VCaP (cell line): ENCODE measurements at regions not wholly inside any gene's neighbourhood (a gene's known extent, or its start where the extent isn't known, plus 50 kb on each side); places are given as distances from the start of the nearest gene placed in this dataset.

Experiments used
- H3K27ac ChIP-seq: fragments of 450-650 bp; 2 replicates; pipeline ENCODE4 v1.5.1; 2017
- TF ChIP-seq, protein P1 (sequence below): fragments of 450-650 bp; conservative IDR thresholded peaks from 2 replicates; pipeline ENCODE4 v1.5.1; 2017; ENCODE audit warnings: mild to moderate bottlenecking, moderate library complexity

DNA sequence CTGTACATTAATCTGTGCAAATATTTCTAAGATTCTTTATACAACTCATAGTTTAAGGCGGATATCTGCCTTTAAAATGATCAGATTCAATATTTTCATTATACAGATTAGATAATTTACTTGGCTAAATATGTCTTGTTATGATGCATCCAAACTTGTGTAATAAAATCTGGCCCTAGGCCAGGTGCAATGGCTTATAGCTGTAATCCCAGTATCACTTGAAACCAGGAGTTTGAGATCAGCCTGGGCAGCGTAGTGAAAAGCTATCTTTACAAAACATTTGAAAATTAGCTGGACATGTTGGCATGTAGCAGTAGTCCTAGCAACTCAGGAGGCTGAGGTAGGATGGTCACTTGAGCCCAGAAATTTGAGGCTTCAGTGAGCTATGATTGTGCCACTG lies 2002.2 kb upstream of the ACO1 start:
- TF ChIP-seq, protein P1, sequence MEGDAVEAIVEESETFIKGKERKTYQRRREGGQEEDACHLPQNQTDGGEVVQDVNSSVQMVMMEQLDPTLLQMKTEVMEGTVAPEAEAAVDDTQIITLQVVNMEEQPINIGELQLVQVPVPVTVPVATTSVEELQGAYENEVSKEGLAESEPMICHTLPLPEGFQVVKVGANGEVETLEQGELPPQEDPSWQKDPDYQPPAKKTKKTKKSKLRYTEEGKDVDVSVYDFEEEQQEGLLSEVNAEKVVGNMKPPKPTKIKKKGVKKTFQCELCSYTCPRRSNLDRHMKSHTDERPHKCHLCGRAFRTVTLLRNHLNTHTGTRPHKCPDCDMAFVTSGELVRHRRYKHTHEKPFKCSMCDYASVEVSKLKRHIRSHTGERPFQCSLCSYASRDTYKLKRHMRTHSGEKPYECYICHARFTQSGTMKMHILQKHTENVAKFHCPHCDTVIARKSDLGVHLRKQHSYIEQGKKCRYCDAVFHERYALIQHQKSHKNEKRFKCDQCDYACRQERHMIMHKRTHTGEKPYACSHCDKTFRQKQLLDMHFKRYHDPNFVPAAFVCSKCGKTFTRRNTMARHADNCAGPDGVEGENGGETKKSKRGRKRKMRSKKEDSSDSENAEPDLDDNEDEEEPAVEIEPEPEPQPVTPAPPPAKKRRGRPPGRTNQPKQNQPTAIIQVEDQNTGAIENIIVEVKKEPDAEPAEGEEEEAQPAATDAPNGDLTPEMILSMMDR = no peak
- H3K27ac ChIP-seq = no peak overlapping the region

DNA sequence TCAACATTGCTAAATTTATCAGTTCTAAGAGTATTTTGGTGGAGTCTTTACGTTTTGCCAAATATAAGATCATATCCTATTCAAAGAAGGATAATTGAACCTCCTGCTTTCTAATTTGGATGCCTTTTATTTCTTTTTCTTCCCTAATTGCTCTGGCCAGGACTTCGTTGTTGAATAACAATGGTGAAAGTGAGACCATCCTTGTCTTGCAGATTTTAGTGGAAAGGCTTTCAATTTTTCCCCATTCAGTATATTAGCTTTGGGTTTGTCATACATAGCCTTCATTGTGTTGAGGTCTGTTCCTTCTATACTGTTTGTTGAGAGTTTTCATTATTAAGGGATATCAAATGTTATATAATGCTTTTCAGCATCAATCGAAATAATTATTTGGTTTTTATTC lies 1974.2 kb upstream of the ACO1 start:
- TF ChIP-seq, protein P1 = no peak
- no peak overlapping the region for H3K27ac ChIP-seq

DNA sequence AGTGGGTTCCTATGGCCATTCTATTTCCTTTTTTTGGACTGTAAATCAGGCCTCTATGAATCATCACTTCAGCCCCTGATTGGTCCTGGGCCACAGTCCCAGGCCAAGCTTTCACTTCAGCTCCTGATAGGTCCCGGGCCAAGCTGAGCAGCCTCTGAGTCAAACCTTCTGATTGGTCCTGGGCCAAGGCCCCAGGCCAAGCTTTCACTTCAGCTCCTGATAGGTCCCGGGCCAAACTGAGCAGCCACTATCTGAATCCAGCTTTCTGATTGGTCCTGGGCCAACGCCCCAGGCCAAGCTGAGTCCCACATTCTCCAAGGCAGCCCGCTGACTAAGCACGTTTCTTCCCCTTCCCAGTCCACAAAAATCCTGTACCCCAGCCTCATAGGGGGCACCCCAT lies 1972.9 kb upstream of the ACO1 start:
- H3K27ac ChIP-seq = no peak overlapping the region
- TF ChIP-seq, protein P1 = no peak

DNA sequence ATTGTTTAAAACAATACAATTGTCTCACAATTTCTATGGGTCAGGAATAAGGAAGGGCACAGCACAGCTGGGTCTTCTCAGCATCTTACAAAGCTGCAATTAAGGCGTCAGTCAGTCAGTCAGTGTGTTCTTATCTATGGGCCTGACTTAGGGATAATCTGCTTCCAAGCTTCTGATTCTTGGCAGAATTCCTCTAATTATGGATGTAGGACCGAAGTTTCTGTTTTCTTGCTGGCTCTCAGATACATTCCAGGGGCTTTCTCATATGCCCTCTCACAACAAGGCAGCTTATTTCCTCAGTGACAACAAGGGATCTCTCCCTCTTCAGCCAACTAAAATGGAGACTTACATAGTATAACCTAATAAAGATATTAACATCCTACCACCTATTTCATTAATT lies 1925.3 kb upstream of the ACO1 start:
- no peak overlapping the region for H3K27ac ChIP-seq
- TF ChIP-seq, protein P1 = no peak

DNA sequence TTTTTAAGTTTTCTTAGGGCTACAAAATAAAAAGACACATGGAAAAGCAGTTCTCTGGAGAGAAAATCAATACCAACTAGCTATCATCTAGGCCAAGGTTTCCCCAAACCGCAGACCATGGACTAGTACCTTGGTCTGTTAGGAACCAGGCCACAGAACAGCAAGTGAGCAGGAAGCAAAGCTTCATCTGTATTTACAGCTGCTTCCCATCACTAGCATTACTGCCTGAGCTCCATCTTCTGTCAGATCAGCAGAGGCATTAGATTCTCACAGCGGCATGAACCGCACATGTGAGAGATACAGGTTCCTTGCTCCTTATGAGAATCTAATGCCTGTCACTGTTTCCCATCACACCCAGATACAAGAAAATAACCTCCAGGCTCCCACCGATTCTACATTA lies 1907.6 kb upstream of the ACO1 start:
- no peak overlapping the region for H3K27ac ChIP-seq
- TF ChIP-seq, protein P1 = no peak

DNA sequence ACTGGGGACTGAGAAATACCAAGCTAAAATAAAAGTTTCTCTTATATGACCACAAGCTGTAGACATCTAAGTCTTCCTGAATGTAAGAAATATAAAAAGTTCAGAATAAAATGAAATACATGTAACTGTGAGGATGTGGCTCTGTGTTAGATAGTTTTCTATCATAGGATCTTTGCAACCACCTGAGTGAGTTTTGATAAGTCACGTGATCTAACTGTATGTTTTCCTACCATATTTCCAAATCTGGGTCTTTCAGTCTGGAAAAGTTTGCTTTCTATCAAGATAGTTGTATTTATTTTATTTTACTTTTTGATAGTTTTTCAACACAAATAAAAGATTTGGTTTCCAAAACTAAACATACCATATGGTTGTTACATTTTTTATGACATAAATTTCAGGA lies 1905.8 kb upstream of the ACO1 start:
- TF ChIP-seq, protein P1 = no peak
- H3K27ac ChIP-seq = no peak overlapping the region

DNA sequence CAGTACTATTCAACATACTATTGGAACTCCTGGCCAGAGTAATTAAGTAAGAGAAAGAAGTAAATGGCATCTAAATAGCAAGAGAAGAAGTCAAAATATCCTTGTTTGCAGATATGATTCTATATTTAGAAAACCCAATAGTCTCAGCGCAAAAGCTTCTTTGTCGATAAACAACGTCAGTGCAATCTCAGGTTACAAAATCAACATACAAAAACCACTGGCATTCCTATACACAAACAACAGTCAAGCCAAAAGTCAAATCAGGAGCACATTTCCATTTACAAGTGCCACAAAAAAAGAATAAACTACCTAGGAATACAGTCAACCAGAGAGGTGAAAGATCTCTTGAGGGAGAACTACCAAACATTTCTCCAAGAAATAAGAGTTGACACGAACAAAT lies 1901.9 kb upstream of the ACO1 start:
- H3K27ac ChIP-seq = no peak overlapping the region
- TF ChIP-seq, protein P1 = no peak

DNA sequence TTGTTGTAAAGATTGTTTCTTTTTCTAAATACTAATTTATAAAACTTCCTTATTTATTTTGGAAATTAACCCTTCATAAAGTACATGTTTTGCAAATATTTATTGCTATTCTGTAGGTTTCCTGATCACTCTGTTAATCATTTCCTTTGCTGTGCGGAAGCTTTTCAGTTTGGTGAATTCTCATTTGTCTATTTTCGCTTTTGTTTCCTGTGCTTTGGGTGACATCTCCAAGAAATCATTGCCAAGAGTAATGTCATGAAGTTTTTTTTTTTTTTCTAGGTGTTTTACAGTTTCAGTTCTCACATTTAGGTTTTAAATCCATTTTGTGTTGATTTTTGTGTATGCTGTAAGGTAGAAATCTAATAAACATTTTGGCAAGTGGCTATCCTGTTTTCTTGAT lies 1899.8 kb upstream of the ACO1 start:
- TF ChIP-seq, protein P1 = no peak
- H3K27ac ChIP-seq = no peak overlapping the region
